ENCODE measurements at regions not wholly inside any gene's neighbourhood (a gene's known extent, or its start where the extent isn't known, plus 50 kb on each side); places are given as distances from the start of the nearest gene placed in this dataset.

- peak in 1 of 3 experiments; percentile 90; a peak in 2 of 6 replicates for TF ChIP-seq ZBTB11 (CRISPR knock-in tag; IDR thresholded peaks at IDR 0.05)
- peak; percentile 98 for TF ChIP-seq DMBX1 (CRISPR knock-in tag; IDR thresholded peaks at IDR 0.05; ENCODE audit: borderline replicate concordance)
- TF ChIP-seq TRIM28 (IDR thresholded peaks at IDR 0.05) = 0 out of 2 replicates have a peak, but pooled peaks have one; percentile 32
- TF ChIP-seq USF1 (CRISPR knock-in tag; IDR thresholded peaks at IDR 0.05) = no peak
- TF ChIP-seq NRF1 (conservative IDR thresholded peaks at IDR 0.05 in 1 of 2, IDR thresholded peaks at IDR 0.05 in 1 of 2) = no peak
- TF ChIP-seq ARID2 (IDR thresholded peaks at IDR 0.05) = no peak
- no peak for TF ChIP-seq UBTF (IDR thresholded peaks at IDR 0.05; ENCODE audit: borderline replicate concordance in 1 of 2, low read depth in 2 of 2, low read length in 2 of 2)
- no peak for TF ChIP-seq HDAC2 (IDR thresholded peaks at IDR 0.05)
- peak; percentile 94 for TF ChIP-seq ZNF41 (CRISPR knock-in tag; conservative IDR thresholded peaks at IDR 0.05)
- TF ChIP-seq DIDO1 (tag; IDR thresholded peaks at IDR 0.05; ENCODE audit: low read depth) = no peak; the same call in none of the 2 replicates
- no peak for TF ChIP-seq IRF2 (CRISPR knock-in tag; IDR thresholded peaks at IDR 0.05)
- no peak for TF ChIP-seq FOXP4 (CRISPR knock-in tag; IDR thresholded peaks at IDR 0.05; ENCODE audit: borderline replicate concordance)
- peak; percentile 98 for TF ChIP-seq ZNF197 (CRISPR knock-in tag; IDR thresholded peaks at IDR 0.05; ENCODE audit: low read depth)
Measured at GRCh38 chr1:234963180-234963903, 165.3 kb downstream of the TOMM20 start (continued).

Data from K562 (cell line).